CD14-positive monocyte (primary cell): ENCODE measurements at regions not wholly inside any gene's neighbourhood (a gene's known extent, or its start where the extent isn't known, plus 50 kb on each side); places are given as distances from the start of the nearest gene placed in this dataset.

Source experiments
- DNase-seq, 3 donors: peaks; one replicate each; pipeline ENCODE4 v3.0.0-alpha.2; 2011 to 2022
- H2AFZ ChIP-seq: 2 replicates; pipeline ENCODE4 v1.6.0; 2012; ENCODE audit warnings: mild to moderate bottlenecking, low read depth, low read length, inconsistent platforms; ENCODE audit not compliant: insufficient read depth, poor library complexity, severe bottlenecking
- H3K27ac ChIP-seq, 2 donors: 1 replicate in 1 of 2; 2 replicates in 1 of 2; pipeline ENCODE4 v1.5.1; 2012 to 2013; ENCODE audit warnings: low read length in 2 of 2, control low read depth in 1 of 2, inconsistent platforms in 1 of 2, low read depth in 1 of 2, mild to moderate bottlenecking in 1 of 2
- H3K27me3 ChIP-seq, 2 donors: one replicate each; pipeline versions ENCODE4 v1.6.0 to v1.6.1; 2011 to 2013; ENCODE audit warnings: low read length in 2 of 2; ENCODE audit not compliant: control insufficient read depth in 2 of 2, insufficient read depth in 2 of 2
- H3K36me3 ChIP-seq, 2 donors: replicated peaks in 1 of 2; 1 replicate in 1 of 2; 2 replicates in 1 of 2; pipeline versions ENCODE4 v1.5.1 to v1.6.1; 2012 to 2013; ENCODE audit warnings: low read length in 2 of 2, control low read depth in 1 of 2, inconsistent platforms in 1 of 2, mild to moderate bottlenecking in 1 of 2; ENCODE audit not compliant: insufficient read depth in 2 of 2, control insufficient read depth in 1 of 2
- H3K4me1 ChIP-seq, 2 donors: 1 replicate in 1 of 2; 2 replicates in 1 of 2; pipeline versions ENCODE4 v1.5.1 to v1.6.1; 2012 to 2013; ENCODE audit warnings: low read length in 2 of 2, control low read depth in 1 of 2, inconsistent platforms in 1 of 2, mild to moderate bottlenecking in 1 of 2, moderate library complexity in 1 of 2; ENCODE audit not compliant: insufficient read depth in 2 of 2, control insufficient read depth in 1 of 2
- H3K4me2 ChIP-seq: replicated peaks from 2 replicates; pipeline ENCODE3; 2012; ENCODE audit warnings: low read length, moderate library complexity, mild to moderate bottlenecking; ENCODE audit not compliant: poor library complexity, severe bottlenecking; ENCODE audit errors: extremely low read depth
- H3K4me3 ChIP-seq, 3 experiments: fragments of 200-600 bp in 1 of 3; sonication (generic) in 1 of 3; replicated peaks in 1 of 3; 1 replicate in 2 of 3; 2 replicates in 1 of 3; pipeline ENCODE4 v1.5.1; 2011 to 2013; ENCODE audit warnings: low read length in 3 of 3, mild to moderate bottlenecking in 3 of 3, control low read depth in 2 of 3, low read depth in 2 of 3, inconsistent platforms in 1 of 3, moderate library complexity in 1 of 3
- H3K79me2 ChIP-seq: 2 replicates; pipeline ENCODE4 v1.6.0; 2012; ENCODE audit warnings: mild to moderate bottlenecking, control low read depth, inconsistent platforms, low read length, moderate library complexity; ENCODE audit not compliant: insufficient read depth
- H3K9ac ChIP-seq: 2 replicates; pipeline ENCODE4 v1.6.0; 2017; ENCODE audit warnings: low read length, mild to moderate bottlenecking; ENCODE audit not compliant: insufficient read depth, poor library complexity, severe bottlenecking
- H3K9me3 ChIP-seq, 2 donors: replicated peaks in 1 of 2; 1 replicate in 1 of 2; 2 replicates in 1 of 2; pipeline versions ENCODE4 v1.5.1 to v1.6.1; 2012 to 2013; ENCODE audit warnings: low read length in 2 of 2, control low read depth in 1 of 2; ENCODE audit not compliant: control insufficient read depth in 1 of 2, insufficient read depth in 1 of 2
- H4K20me1 ChIP-seq: 2 replicates; pipeline ENCODE4 v1.6.0; 2012; ENCODE audit warnings: mild to moderate bottlenecking, low read length, control low read depth, moderate library complexity; ENCODE audit not compliant: insufficient read depth
- H3K27ac Mint-ChIP-seq, 7 donors: one replicate each; pipeline ENCODE4 v1.8.0; 2020; ENCODE audit warnings: mild to moderate bottlenecking in 7 of 7, mixed read lengths in 7 of 7, moderate library complexity in 6 of 7, inconsistent platforms in 2 of 7
- H3K27me3 Mint-ChIP-seq, 3 donors: one replicate each; pipeline ENCODE4 v1.8.0; 2021 to 2022; ENCODE audit warnings: low read depth in 3 of 3, mild to moderate bottlenecking in 3 of 3, mixed read lengths in 3 of 3, moderate library complexity in 3 of 3, inconsistent platforms in 1 of 3
- H3K36me3 Mint-ChIP-seq, 2 donors: one replicate each; pipeline ENCODE4 v1.8.0; 2020; ENCODE audit warnings: mixed read lengths in 2 of 2, inconsistent platforms in 1 of 2, mild to moderate bottlenecking in 1 of 2
- H3K4me1 Mint-ChIP-seq: one replicate; pipeline ENCODE4 v1.8.0; 2020; ENCODE audit warnings: mild to moderate bottlenecking, mixed read lengths
- H3K4me3 Mint-ChIP-seq, 2 donors: one replicate each; pipeline ENCODE4 v1.8.0; 2020; ENCODE audit warnings: mild to moderate bottlenecking in 2 of 2, mixed read lengths in 2 of 2, moderate library complexity in 1 of 2
- H3K9me3 Mint-ChIP-seq, 7 donors: one replicate each; pipeline ENCODE4 v1.8.0; 2020 to 2022; ENCODE audit warnings: mixed read lengths in 7 of 7, mild to moderate bottlenecking in 6 of 7, moderate library complexity in 6 of 7, inconsistent platforms in 2 of 7
- WGBS: methylation state at CpG from one replicate; pipeline ENCODE4 v1.1.5; 2013; ENCODE audit warnings: missing lambda C conversion rate; ENCODE audit not compliant: insufficient coverage; 5-methylcytosine and 5-hydroxymethylcytosine counted together
- intact Hi-C, 2 donors: fragments of 100-400 bp; cut with micrococcal nuclease; formaldehyde crosslinking; loops; one replicate each; pipeline versions ENCODE4 v1.15.0 to v1.15.1; 2023
- TF ChIP-seq, protein P1 (sequence below): fragments of 200-600 bp; IDR thresholded peaks from one replicate; pipeline ENCODE4 v1.8.0; 2022; ENCODE audit warnings: antibody characterized with exemption, mild to moderate bottlenecking

DNA sequence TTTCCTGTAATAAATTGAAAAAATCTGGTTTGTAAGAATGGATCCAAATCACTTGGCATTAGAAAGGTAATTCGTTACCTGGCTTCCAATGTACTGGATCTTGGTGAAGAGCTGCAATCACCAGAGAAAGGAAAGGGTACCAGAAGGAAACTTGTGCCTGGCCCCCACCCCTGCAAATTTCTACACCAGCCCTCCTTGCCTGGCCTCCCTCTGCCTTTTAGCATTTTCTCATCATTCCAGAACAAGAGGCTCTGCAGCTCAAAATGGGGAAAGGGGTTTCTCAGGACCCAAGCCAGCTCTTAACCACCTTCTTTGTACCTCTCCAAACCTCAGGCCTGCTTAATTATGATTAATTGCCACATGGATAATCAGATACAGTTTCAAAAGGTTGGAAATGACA, 612.8 kb upstream of the MGMT start:
- Histone ChIP-seq H3K27me3 (no peaks in the 10 kb centered on the region), H3K36me3 (no peaks in the 10 kb centered on the region), H3K4me3 (no peak overlapping the region), H3K79me2 (no peaks in the 10 kb centered on the region), H2AFZ (no peak overlapping the region), H3K9me3 (no peaks in the 10 kb centered on the region), H3K4me2 (no peak overlapping the region), H3K27ac (no peak overlapping the region), H3K9ac (no peak overlapping the region), H4K20me1 (no peaks in the 10 kb centered on the region), H3K4me1 (no peaks in the 10 kb centered on the region)
- H3K4me3 Mint-ChIP-seq = no peak overlapping the region
- H3K4me1 Mint-ChIP-seq = no peaks in the 10 kb centered on the region
- no peaks in the 10 kb centered on the region for H3K36me3 Mint-ChIP-seq
- no peaks in the 10 kb centered on the region for H3K9me3 Mint-ChIP-seq
- TF ChIP-seq, protein P1, sequence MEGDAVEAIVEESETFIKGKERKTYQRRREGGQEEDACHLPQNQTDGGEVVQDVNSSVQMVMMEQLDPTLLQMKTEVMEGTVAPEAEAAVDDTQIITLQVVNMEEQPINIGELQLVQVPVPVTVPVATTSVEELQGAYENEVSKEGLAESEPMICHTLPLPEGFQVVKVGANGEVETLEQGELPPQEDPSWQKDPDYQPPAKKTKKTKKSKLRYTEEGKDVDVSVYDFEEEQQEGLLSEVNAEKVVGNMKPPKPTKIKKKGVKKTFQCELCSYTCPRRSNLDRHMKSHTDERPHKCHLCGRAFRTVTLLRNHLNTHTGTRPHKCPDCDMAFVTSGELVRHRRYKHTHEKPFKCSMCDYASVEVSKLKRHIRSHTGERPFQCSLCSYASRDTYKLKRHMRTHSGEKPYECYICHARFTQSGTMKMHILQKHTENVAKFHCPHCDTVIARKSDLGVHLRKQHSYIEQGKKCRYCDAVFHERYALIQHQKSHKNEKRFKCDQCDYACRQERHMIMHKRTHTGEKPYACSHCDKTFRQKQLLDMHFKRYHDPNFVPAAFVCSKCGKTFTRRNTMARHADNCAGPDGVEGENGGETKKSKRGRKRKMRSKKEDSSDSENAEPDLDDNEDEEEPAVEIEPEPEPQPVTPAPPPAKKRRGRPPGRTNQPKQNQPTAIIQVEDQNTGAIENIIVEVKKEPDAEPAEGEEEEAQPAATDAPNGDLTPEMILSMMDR = no peak
- no peak for DNase-seq
- no CpG with 5 or more reads among the region's 1 CpG for WGBS
- no peak overlapping the region for H3K27ac Mint-ChIP-seq
- intact Hi-C loops = no loop called here
- peaks cover 4 to 9% (median 5%) of the 10 kb centered on the region in 3 donors for H3K27me3 Mint-ChIP-seq

DNA sequence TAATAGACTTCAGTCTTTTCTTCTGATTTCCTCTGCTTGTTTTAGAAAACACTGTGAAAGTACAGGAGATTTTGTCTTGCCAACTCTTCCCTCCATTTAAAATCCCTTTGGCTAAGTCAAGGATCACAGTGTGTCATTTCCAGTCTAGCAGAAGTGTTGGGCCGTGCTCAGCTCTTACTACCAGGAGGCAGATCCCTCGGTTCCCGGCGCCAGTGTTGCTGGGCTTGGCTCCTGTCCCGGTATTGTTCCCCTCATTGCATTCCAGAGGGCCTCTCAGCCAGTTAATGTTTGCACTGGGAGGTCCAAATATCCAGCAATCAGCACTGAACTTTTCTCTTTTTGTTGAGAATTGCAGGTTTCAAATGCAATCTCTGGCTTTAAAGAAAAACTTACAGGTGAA, 612.1 kb upstream of the MGMT start:
- Mint-ChIP-seq H3K36me3 (no peaks in the 10 kb centered on the region), H3K4me3 (no peak overlapping the region), H3K27me3 (peaks cover 4 to 5% (median 4%) of the 10 kb centered on the region in 3 donors), H3K9me3 (no peaks in the 10 kb centered on the region), H3K4me1 (no peaks in the 10 kb centered on the region), H3K27ac (no peak overlapping the region)
- Histone ChIP-seq H3K4me2 (no peak overlapping the region), H3K9ac (no peak overlapping the region), H2AFZ (no peak overlapping the region), H3K27ac (no peak overlapping the region), H3K36me3 (no peaks in the 10 kb centered on the region), H3K4me1 (no peaks in the 10 kb centered on the region), H4K20me1 (no peaks in the 10 kb centered on the region), H3K9me3 (no peaks in the 10 kb centered on the region), H3K4me3 (no peak overlapping the region), H3K79me2 (no peaks in the 10 kb centered on the region), H3K27me3 (no peaks in the 10 kb centered on the region)
- TF ChIP-seq, protein P1 = no peak
- no peak for DNase-seq
- intact Hi-C loops = no loop called here
- 93% methylated on average over 3 of the region's 5 CpGs for WGBS
